Liver (tissue), 8 donors: ENCODE measurements at regions not wholly inside any gene's neighbourhood (a gene's known extent, or its start where the extent isn't known, plus 50 kb on each side); places are given as distances from the start of the nearest gene placed in this dataset.

Source experiments
- DNase-seq: peaks from one replicate; pipeline ENCODE4 v3.0.0-alpha.2; 2017; ENCODE audit warnings: low spot score
- H3K27ac ChIP-seq, 2 donors: one replicate each; pipeline ENCODE4 v1.7.0; 2013; ENCODE audit warnings: inconsistent platforms in 2 of 2, low read length in 2 of 2, control low read depth in 1 of 2, low read depth in 1 of 2, mild to moderate bottlenecking in 1 of 2
- H3K27me3 ChIP-seq, 4 donors: one replicate each; pipeline versions ENCODE4 v1.6.1 to v1.7.0; 2013; ENCODE audit warnings: low read length in 3 of 4, inconsistent platforms in 1 of 4, mild to moderate bottlenecking in 1 of 4, moderate library complexity in 1 of 4; ENCODE audit not compliant: control insufficient read depth in 4 of 4, insufficient read depth in 4 of 4
- H3K36me3 ChIP-seq, 4 donors: one replicate each; pipeline versions ENCODE4 v1.6.1 to v1.7.0; 2013; ENCODE audit warnings: low read length in 3 of 4, mild to moderate bottlenecking in 3 of 4, low read depth in 1 of 4, moderate library complexity in 1 of 4; ENCODE audit not compliant: control insufficient read depth in 4 of 4, insufficient read depth in 3 of 4
- H3K4me1 ChIP-seq, 4 donors: one replicate each; pipeline versions ENCODE4 v1.6.1 to v1.7.0; 2013; ENCODE audit warnings: low read length in 3 of 4, mild to moderate bottlenecking in 3 of 4, moderate library complexity in 1 of 4; ENCODE audit not compliant: control insufficient read depth in 4 of 4, insufficient read depth in 4 of 4
- H3K4me3 ChIP-seq, 3 donors: one replicate each; pipeline versions ENCODE4 v1.6.1 to v1.7.0; 2013; ENCODE audit warnings: low read length in 3 of 3, control low read depth in 1 of 3, low read depth in 1 of 3, mild to moderate bottlenecking in 1 of 3
- H3K9ac ChIP-seq, 2 donors: one replicate each; pipeline ENCODE4 v1.7.0; 2013; ENCODE audit warnings: low read length in 2 of 2, mild to moderate bottlenecking in 2 of 2, moderate library complexity in 2 of 2, control low read depth in 1 of 2, low read depth in 1 of 2
- H3K9me3 ChIP-seq, 4 donors: one replicate each; pipeline versions ENCODE4 v1.6.1 to v1.7.0; 2013; ENCODE audit warnings: low read length in 3 of 4; ENCODE audit not compliant: control insufficient read depth in 4 of 4
- ATF3 ChIP-seq: IDR thresholded peaks from 2 replicates; pipeline ENCODE4 v1.6.1; 2016; ENCODE audit warnings: antibody characterized with exemption
- CTCF ChIP-seq: fragments of 150-350 bp; IDR thresholded peaks from 2 replicates; pipeline ENCODE4 v1.5.1; 2017; ENCODE audit warnings: improper control_type of control experiment, low read depth, low read length; ENCODE audit not compliant: missing input control
- EGR1 ChIP-seq, 2 donors: IDR thresholded peaks; 2 replicates each; pipeline ENCODE4 v1.6.1; 2016 to 2018; ENCODE audit warnings: antibody characterized with exemption in 2 of 2, low read depth in 2 of 2
- FOXA1 ChIP-seq: IDR thresholded peaks from 2 replicates; pipeline ENCODE4 v1.6.1; 2016; ENCODE audit warnings: antibody characterized with exemption
- FOXA2 ChIP-seq: IDR thresholded peaks from 2 replicates; pipeline ENCODE4 v1.6.1; 2016; ENCODE audit warnings: antibody characterized with exemption
- GABPA ChIP-seq, 2 donors: IDR thresholded peaks in 1 of 2; conservative IDR thresholded peaks in 1 of 2; 2 replicates each; pipeline ENCODE4 v1.6.1; 2016; ENCODE audit warnings: antibody characterized with exemption in 2 of 2, mild to moderate bottlenecking in 1 of 2, moderate library complexity in 1 of 2
- HNF4A ChIP-seq, 2 donors: conservative IDR thresholded peaks; 2 replicates each; pipeline ENCODE4 v1.6.1; 2016; ENCODE audit warnings: antibody characterized with exemption in 2 of 2, mild to moderate bottlenecking in 2 of 2
- HNF4G ChIP-seq: IDR thresholded peaks from 2 replicates; pipeline ENCODE4 v1.6.1; 2016; ENCODE audit warnings: antibody characterized with exemption
- JUND ChIP-seq, 2 donors: IDR thresholded peaks; 2 replicates each; pipeline ENCODE4 v1.6.1; 2016; ENCODE audit warnings: antibody characterized with exemption in 2 of 2
- MAX ChIP-seq: IDR thresholded peaks from 2 replicates; pipeline ENCODE4 v1.6.1; 2016; ENCODE audit warnings: antibody characterized with exemption
- NR2F2 ChIP-seq: IDR thresholded peaks from 2 replicates; pipeline ENCODE4 v1.6.1; 2016; ENCODE audit warnings: antibody characterized with exemption
- RAD21 ChIP-seq, 2 donors: IDR thresholded peaks; 2 replicates each; pipeline ENCODE4 v1.6.1; 2016; ENCODE audit warnings: antibody characterized with exemption in 2 of 2, mild to moderate bottlenecking in 2 of 2
- REST ChIP-seq: IDR thresholded peaks from 2 replicates; pipeline ENCODE4 v1.6.1; 2016; ENCODE audit warnings: antibody characterized with exemption, mild to moderate bottlenecking
- RXRA ChIP-seq, 2 donors: IDR thresholded peaks; 2 replicates each; pipeline ENCODE4 v1.6.1; 2017 to 2018; ENCODE audit warnings: antibody characterized with exemption in 2 of 2, mild to moderate bottlenecking in 1 of 2
- TAF1 ChIP-seq: conservative IDR thresholded peaks from 2 replicates; pipeline ENCODE4 v1.6.1; 2016; ENCODE audit warnings: antibody characterized with exemption, mild to moderate bottlenecking
- YY1 ChIP-seq: IDR thresholded peaks from 2 replicates; pipeline ENCODE4 v1.6.1; 2016; ENCODE audit warnings: antibody characterized with exemption, mild to moderate bottlenecking
- ZBTB33 ChIP-seq: IDR thresholded peaks from 2 replicates; pipeline ENCODE4 v1.6.1; 2016; ENCODE audit warnings: antibody characterized with exemption
- WGBS: extraction: QIAGEN DNeasy Blood & Tissue Kit; methylation state at CpG from one replicate; pipeline ENCODE4 v1.1.7; 2013; 5-methylcytosine and 5-hydroxymethylcytosine counted together
- donor health status: healthy.
- donor health status: healthy.
- donor health status: healthy.
- donor health status: healthy.
- donor health status: healthy.

- H3K27ac ChIP-seq = no peak overlapping the region
- H3K9me3 ChIP-seq = no peaks in the 10 kb centered on the region
- DNase-seq = no peak
- H3K9ac ChIP-seq = no peak overlapping the region
- no peaks in the 10 kb centered on the region for H3K36me3 ChIP-seq
- no peaks in the 10 kb centered on the region for H3K27me3 ChIP-seq
- no peak overlapping the region for H3K4me3 ChIP-seq
- H3K4me1 ChIP-seq = no peaks in the 10 kb centered on the region
- TF ChIP-seq RAD21 (IDR thresholded peaks at IDR 0.05) (no peak), REST (no peak), FOXA2 (no peak), HNF4G (no peak), MAX (no peak), CTCF (no peak), ATF3 (no peak), FOXA1 (no peak), YY1 (no peak), ZBTB33 (no peak), HNF4A (conservative IDR thresholded peaks at IDR 0.05) (no peak), TAF1 (no peak)
- 95% methylated on average over 1 of the region's 1 CpG for WGBS
Measured at GRCh38 chr14:76580967-76581366, 180.3 kb upstream of the VASH1 start.

- Histone ChIP-seq H3K27ac (no peak overlapping the region), H3K36me3 (no peaks in the 10 kb centered on the region), H3K9me3 (no peaks in the 10 kb centered on the region), H3K4me1 (no peaks in the 10 kb centered on the region), H3K27me3 (no peaks in the 10 kb centered on the region), H3K9ac (no peak overlapping the region), H3K4me3 (no peak overlapping the region)
- DNase-seq = no peak
- WGBS = 84% methylated on average over 1 of the region's 1 CpG
- TF ChIP-seq CTCF = no peak
- no peak for TF ChIP-seq JUND (IDR thresholded peaks at IDR 0.05)
- no peak for TF ChIP-seq GABPA (IDR thresholded peaks at IDR 0.05 in 1 of 2, conservative IDR thresholded peaks at IDR 0.05 in 1 of 2)
- TF ChIP-seq FOXA1 = no peak
- TF ChIP-seq NR2F2 = no peak
- no peak for TF ChIP-seq TAF1
- TF ChIP-seq ATF3 = no peak
- no peak for TF ChIP-seq RXRA (IDR thresholded peaks at IDR 0.05)
- no peak for TF ChIP-seq YY1
- no peak for TF ChIP-seq RAD21 (IDR thresholded peaks at IDR 0.05)
- TF ChIP-seq HNF4A (conservative IDR thresholded peaks at IDR 0.05) = no peak
- no peak for TF ChIP-seq HNF4G
- TF ChIP-seq FOXA2 = no peak
- no peak for TF ChIP-seq MAX
- TF ChIP-seq EGR1 (IDR thresholded peaks at IDR 0.05; ENCODE audit: low read depth in 2 of 2) = no peak
- TF ChIP-seq REST = no peak
Measured at GRCh38 chr14:76581592-76581991, 179.7 kb upstream of the VASH1 start.
